Kidney (tissue), 13 donors: ENCODE measurements at regions not wholly inside any gene's neighbourhood (a gene's known extent, or its start where the extent isn't known, plus 50 kb on each side); places are given as distances from the start of the nearest gene placed in this dataset.

Experiments
- DNase-seq, 5 donors: peaks; one replicate each; pipeline ENCODE4 v3.0.0-alpha.2; 2013 to 2020
- FAIRE-seq: peaks from 2 replicates; lab custom pipeline; 2012; peaks lifted over from hg19 to GRCh38; lab: Jason Lieb, UNC
- H3K27ac ChIP-seq, 2 donors: one replicate each; pipeline ENCODE4 v1.7.0; 2013; ENCODE audit warnings: low read depth in 2 of 2, low read length in 2 of 2, inconsistent platforms in 1 of 2
- H3K27me3 ChIP-seq: one replicate; pipeline ENCODE4 v1.7.1; 2013; ENCODE audit warnings: low read length, inconsistent platforms; ENCODE audit not compliant: control insufficient read depth, insufficient read depth
- H3K36me3 ChIP-seq, 3 donors: one replicate each; pipeline versions ENCODE4 v1.7.0 to v1.7.1; 2013; ENCODE audit warnings: low read length in 3 of 3, control low read depth in 1 of 3, inconsistent platforms in 1 of 3; ENCODE audit not compliant: insufficient read depth in 3 of 3, control insufficient read depth in 2 of 3
- H3K4me1 ChIP-seq, 3 donors: one replicate each; pipeline versions ENCODE4 v1.7.0 to v1.7.1; 2013; ENCODE audit warnings: low read length in 3 of 3, inconsistent platforms in 1 of 3, low read depth in 1 of 3; ENCODE audit not compliant: control insufficient read depth in 2 of 3, insufficient read depth in 2 of 3
- H3K4me3 ChIP-seq, 3 donors: one replicate each; pipeline versions ENCODE4 v1.7.0 to v1.8.1; 2013; ENCODE audit warnings: low read length in 3 of 3, control low read depth in 1 of 3, inconsistent platforms in 1 of 3
- H3K9ac ChIP-seq, 3 donors: one replicate each; pipeline versions ENCODE4 v1.7.0 to v1.7.1; 2013; ENCODE audit warnings: low read length in 3 of 3, control low read depth in 1 of 3, inconsistent platforms in 1 of 3
- H3K9me3 ChIP-seq, 3 donors: one replicate each; pipeline versions ENCODE4 v1.7.0 to v1.7.1; 2013; ENCODE audit warnings: low read length in 3 of 3, control low read depth in 1 of 3, inconsistent platforms in 1 of 3; ENCODE audit not compliant: control insufficient read depth in 2 of 3, insufficient read depth in 1 of 3
- CTCF ChIP-seq: IDR thresholded peaks from 3 replicates; pipeline ENCODE4 v1.5.1; 2012; ENCODE audit warnings: mild to moderate bottlenecking, moderate library complexity, borderline replicate concordance; ENCODE audit not compliant: insufficient read depth; ENCODE audit errors: extremely low read depth
- intact Hi-C: fragments of 100-400 bp; cut with DNase I; formaldehyde crosslinking; loops from one replicate; pipeline ENCODE4 v1.11.1; 2022
- donor health status: control.
- donor health status: control.
- donor health status: control.
- donor health status: control.
- donor health status: control.
- donor health status: DM: yes; HTN: yes; CAD: no.
- donor health status: Normal renal cell carcinoma (clear cell type).

DNA sequence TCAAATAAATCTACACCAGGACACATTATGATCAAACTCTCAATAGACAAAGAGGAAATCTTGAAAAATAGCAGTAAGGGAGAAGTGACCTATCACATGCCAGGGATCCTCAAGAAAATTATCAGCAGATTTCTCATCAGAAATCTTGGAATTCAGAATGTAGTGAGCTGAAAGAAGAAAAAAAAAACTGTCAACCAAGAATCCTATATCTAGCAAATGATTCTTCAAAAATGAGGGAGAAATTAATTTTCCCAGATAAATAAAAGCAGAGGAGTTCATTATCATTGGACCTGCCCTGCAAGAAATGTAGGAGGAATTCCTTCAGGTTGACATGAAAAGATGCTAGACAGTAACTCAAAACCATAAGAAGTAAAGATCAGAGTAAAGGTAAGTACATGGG, 363.6 kb downstream of the TFAP2A start:
- TF ChIP-seq CTCF, result no peak
- no peak for DNase-seq
- intact Hi-C loops, result no loop called here
- H3K27me3 ChIP-seq, result no peaks in the 10 kb centered on the region
- no peak for FAIRE-seq
- peaks cover 0 to 5% (median 0%) of the 10 kb centered on the region in 3 donors for H3K9me3 ChIP-seq
- H3K4me1 ChIP-seq, result no peaks in the 10 kb centered on the region
- H3K27ac ChIP-seq, result no peak overlapping the region
- H3K36me3 ChIP-seq, result no peaks in the 10 kb centered on the region
- no peak overlapping the region for H3K4me3 ChIP-seq
- no peak overlapping the region for H3K9ac ChIP-seq

DNA sequence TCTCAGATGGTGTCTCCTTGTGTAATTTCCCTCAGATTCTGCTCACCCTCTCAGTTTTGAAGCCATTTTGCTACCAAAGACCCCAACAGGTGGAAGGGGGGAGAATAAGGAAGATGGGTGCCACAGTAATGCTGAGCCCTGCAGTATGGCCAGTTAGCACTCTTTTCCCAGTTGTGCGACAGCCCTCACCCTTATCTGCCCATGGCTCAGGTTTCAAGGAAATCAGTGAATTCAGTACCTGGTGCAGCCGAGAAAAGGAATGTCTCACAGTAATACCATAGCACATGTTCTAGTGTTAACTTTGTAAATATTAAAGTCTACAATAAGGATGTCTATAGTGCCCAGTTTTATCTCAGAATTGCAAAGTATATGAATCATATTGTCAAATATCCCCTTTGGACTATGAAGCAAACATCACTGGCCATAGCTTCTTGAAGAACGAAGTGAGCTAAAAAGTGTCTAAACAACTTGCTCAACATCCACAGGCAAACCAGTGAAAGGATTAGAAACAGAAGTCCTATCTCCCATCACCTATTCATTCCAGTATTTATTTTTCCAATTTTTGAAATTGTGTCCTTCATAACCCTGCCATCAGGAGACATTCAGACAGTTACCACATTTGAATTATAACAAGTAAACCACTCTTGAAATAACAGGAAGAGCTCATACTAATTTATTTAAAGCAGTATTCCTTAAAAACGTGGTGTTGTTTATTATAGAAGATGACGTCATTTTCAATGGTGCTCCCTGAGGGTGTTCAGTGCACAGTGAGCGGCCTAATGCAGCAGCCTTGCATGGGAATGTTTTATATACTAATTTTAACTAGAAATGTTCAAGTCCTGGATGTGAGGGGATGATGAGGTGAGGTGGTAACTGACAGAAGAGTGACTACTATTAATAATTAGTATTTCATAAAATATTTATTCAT, 366.2 kb downstream of the TFAP2A start:
- Histone ChIP-seq H3K4me1 (no peaks in the 10 kb centered on the region), H3K27me3 (no peaks in the 10 kb centered on the region), H3K36me3 (no peaks in the 10 kb centered on the region), H3K4me3 (no peak overlapping the region), H3K9me3 (peaks cover 0 to 5% (median 0%) of the 10 kb centered on the region in 3 donors), H3K27ac (no peak overlapping the region), H3K9ac (no peak overlapping the region)
- FAIRE-seq (no peak), DNase-seq (no peak)
- no peak for TF ChIP-seq CTCF
- intact Hi-C loops, result no loop called here

GRCh38 chr6:10042280-10042679, 372.6 kb downstream of the TFAP2A start:
- DNase-seq, result no peak
- no peak overlapping the region for H3K27ac ChIP-seq
- FAIRE-seq, result no peak
- no peak overlapping the region for H3K4me3 ChIP-seq
- no peak for TF ChIP-seq CTCF
- no peaks in the 10 kb centered on the region for H3K36me3 ChIP-seq
- H3K9ac ChIP-seq, result no peak overlapping the region
- H3K27me3 ChIP-seq, result no peaks in the 10 kb centered on the region
- H3K9me3 ChIP-seq, result no peaks in the 10 kb centered on the region
- no peaks in the 10 kb centered on the region for H3K4me1 ChIP-seq
- intact Hi-C loops, result no loop called here
